ENCODE measurements at regions not wholly inside any gene's neighbourhood (a gene's known extent, or its start where the extent isn't known, plus 50 kb on each side); places are given as distances from the start of the nearest gene placed in this dataset.

GRCh38 chr3:95200384-95200783, 1137.5 kb downstream of the NSUN3 start:
- Histone ChIP-seq H3K36me3 (no peaks in the 10 kb centered on the region), H3K27ac (no peak overlapping the region), H3K4me1 (no peaks in the 10 kb centered on the region), H3K9me3 (peaks cover 0 to 20% (median 0%) of the 10 kb centered on the region in 11 donors), H3K4me3 (no peak overlapping the region), H3K27me3 (no peaks in the 10 kb centered on the region)
- intact Hi-C loops (cut with DNase I), result loop anchor here in 1 of 10 donors (5.0 kb wide), 1 partner anchor 163 kb away; no protein-coding TSS in a partner anchor
- DNase-seq (no peak), ATAC-seq (no peak)
- TF ChIP-seq CTCF (IDR thresholded peaks at IDR 0.05), result no peak
- WGBS, 2 donors, result 80 to 92% methylated on average over 1 of the region's 1 CpG

GRCh38 chr3:95210878-95211277, 1148.0 kb downstream of the NSUN3 start:
- Histone ChIP-seq H3K4me1 (no peaks in the 10 kb centered on the region), H3K9me3 (peaks cover 0 to 20% (median 0%) of the 10 kb centered on the region in 11 donors), H3K36me3 (no peaks in the 10 kb centered on the region), H3K4me3 (no peak overlapping the region), H3K27ac (no peak overlapping the region), H3K27me3 (no peaks in the 10 kb centered on the region)
- 47 to 63% methylated on average over 1 of the region's 1 CpG for WGBS, 2 donors
- no peak for DNase-seq
- intact Hi-C loops (cut with DNase I), result no loop called here
- no peak for TF ChIP-seq CTCF (IDR thresholded peaks at IDR 0.05)
- ATAC-seq, result no peak

- H3K27me3 ChIP-seq, result no peaks in the 10 kb centered on the region
- no peak for TF ChIP-seq CTCF (IDR thresholded peaks at IDR 0.05)
- H3K4me3 ChIP-seq, result no peak overlapping the region
- H3K27ac ChIP-seq, result no peak overlapping the region
- intact Hi-C loops (cut with DNase I), result no loop called here
- peaks cover 0 to 31% (median 3%) of the 10 kb centered on the region in 11 donors for H3K9me3 ChIP-seq
- H3K36me3 ChIP-seq, result no peaks in the 10 kb centered on the region
- H3K4me1 ChIP-seq, result no peaks in the 10 kb centered on the region
- DNase-seq, result no peak
- ATAC-seq, result no peak
- WGBS, 2 donors, result 86 to 87% methylated on average over 2 of the region's 2 CpGs
These were observed 1149.3 kb downstream of the NSUN3 start for GRCh38 chr3:95212117-95212516.

- H3K9me3 ChIP-seq, result peaks cover 0 to 42% (median 4%) of the 10 kb centered on the region in 11 donors
- intact Hi-C loops (cut with DNase I), result no loop called here
- H3K27me3 ChIP-seq, result no peaks in the 10 kb centered on the region
- TF ChIP-seq CTCF (IDR thresholded peaks at IDR 0.05), result no peak
- no peak overlapping the region for H3K27ac ChIP-seq
- no peak for DNase-seq
- no peak for ATAC-seq
- no peaks in the 10 kb centered on the region for H3K36me3 ChIP-seq
- H3K4me1 ChIP-seq, result no peaks in the 10 kb centered on the region
- no peak overlapping the region for H3K4me3 ChIP-seq
- 88% methylated on average over 1 of the region's 1 CpG for WGBS, 2 donors
These were observed 1152.6 kb downstream of the NSUN3 start for GRCh38 chr3:95215437-95215957.

Measured in heart right ventricle (tissue), 16 donors.